HG03442 (cell line): ENCODE measurements at regions not wholly inside any gene's neighbourhood (a gene's known extent, or its start where the extent isn't known, plus 50 kb on each side); places are given as distances from the start of the nearest gene placed in this dataset.
"Not testable (repeated sequence)": the region's sequence is repeated elsewhere in the genome, so short reads cannot be mapped to it uniquely, and the experiment has no call there.

ENCODE experiments used
- ATAC-seq: cut with Tn5 transposase; IDR thresholded peaks from one replicate; pipeline ENCODE4 v1.9.1; 2021; ENCODE audit warnings: mild to moderate bottlenecking, moderate library complexity; ENCODE audit not compliant: unreplicated experiment

DNA sequence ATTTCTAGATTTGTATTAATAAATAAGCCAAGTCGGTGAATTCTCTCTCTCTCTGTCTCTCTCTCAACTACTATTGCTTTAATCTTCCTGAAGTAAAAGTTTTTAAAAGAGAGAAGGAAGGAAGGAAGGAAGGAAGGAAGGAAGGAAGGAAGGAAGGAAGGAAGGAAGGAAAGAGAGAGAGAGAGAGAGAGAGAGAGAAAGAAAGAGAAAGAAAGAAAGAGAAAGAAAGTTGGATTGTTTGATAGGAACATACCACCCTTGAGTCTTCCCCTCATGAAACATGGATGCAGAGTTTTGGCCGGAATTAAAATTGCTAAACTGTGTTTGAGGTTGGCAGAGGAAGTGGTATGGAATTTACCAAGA, 159.9 kb upstream of the NR2F2 start:
- ATAC-seq: not testable (repeated sequence)

GRCh38 chr15:96170979-96171739, 159.3 kb upstream of the NR2F2 start:
- ATAC-seq: no peak

- ATAC-seq: no peak
Measured at GRCh38 chr15:96171853-96172296, 158.6 kb upstream of the NR2F2 start.

- no peak for ATAC-seq
Measured at GRCh38 chr15:96172417-96172816, 158.1 kb upstream of the NR2F2 start.

GRCh38 chr15:96176831-96177230, 153.7 kb upstream of the NR2F2 start:
- no peak for ATAC-seq

DNA sequence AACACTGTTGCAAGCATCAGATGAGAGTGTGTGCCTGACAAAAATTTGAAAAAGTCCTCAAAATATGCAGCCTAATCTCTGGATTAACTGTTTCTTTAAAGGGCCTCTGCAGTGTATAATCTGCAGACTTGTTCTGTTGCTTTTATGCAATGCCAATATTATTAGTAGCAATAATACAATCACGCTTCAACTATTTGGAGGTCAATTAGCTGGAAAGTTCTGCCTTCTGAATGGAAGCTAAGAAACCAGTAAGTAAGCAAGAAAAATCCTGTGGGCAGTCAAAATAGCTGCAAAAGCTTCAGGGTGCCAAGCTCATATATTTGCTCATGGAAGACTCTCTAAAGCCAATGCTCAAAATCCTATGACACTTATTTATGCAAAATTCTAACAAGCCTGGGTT, 153.2 kb upstream of the NR2F2 start:
- no peak for ATAC-seq

GRCh38 chr15:96180087-96180748, 150.3 kb upstream of the NR2F2 start:
- no peak for ATAC-seq

- ATAC-seq: no peak
Measured at GRCh38 chr15:96181217-96181616, 149.3 kb upstream of the NR2F2 start.

GRCh38 chr15:96181873-96182301, 148.6 kb upstream of the NR2F2 start:
- no peak for ATAC-seq

- no peak for ATAC-seq
Measured at GRCh38 chr15:96182736-96183513, 147.6 kb upstream of the NR2F2 start.

DNA sequence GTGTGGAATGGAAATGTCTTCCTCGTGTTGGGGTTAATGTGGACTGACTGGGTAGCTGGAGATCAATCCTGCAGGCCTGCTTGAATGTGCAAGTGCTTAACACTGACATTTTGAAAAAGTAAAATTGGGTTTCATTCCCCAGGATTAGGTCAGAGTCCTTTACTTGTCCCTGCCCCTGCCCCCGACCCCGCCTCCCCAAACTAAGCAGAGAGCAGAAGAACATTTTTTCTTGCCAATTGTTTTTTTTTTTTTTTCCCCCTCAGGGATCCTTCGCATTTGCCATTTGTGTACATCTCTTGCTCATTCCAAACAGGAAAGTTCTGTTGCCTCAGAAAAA, 147.0 kb upstream of the NR2F2 start:
- no peak for ATAC-seq

- no peak for ATAC-seq
Measured at GRCh38 chr15:96183867-96184266, 146.6 kb upstream of the NR2F2 start.

- ATAC-seq: no peak
Measured at GRCh38 chr15:96184297-96184696, 146.2 kb upstream of the NR2F2 start.

DNA sequence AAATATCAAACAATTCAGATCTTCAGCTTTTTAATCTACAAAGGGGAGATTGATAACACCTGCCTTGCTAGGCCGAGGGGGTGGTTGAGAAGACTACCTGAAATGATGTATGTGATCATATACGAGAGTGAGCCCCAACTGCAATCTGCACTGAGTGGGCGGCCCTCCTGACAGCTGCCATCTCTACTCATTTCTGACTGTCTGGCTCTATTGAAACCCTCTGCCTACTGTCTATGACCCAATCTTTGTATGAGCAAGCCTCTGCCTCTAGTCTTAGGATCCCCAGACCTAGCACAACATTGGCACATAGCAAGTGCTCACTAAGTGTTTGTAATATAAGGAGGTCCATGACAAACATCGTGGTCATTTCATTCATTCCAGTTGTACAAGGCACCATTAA, 144.4 kb upstream of the NR2F2 start:
- ATAC-seq: no peak

- ATAC-seq: no peak
Measured at GRCh38 chr15:96187341-96188305, 142.9 kb upstream of the NR2F2 start.

DNA sequence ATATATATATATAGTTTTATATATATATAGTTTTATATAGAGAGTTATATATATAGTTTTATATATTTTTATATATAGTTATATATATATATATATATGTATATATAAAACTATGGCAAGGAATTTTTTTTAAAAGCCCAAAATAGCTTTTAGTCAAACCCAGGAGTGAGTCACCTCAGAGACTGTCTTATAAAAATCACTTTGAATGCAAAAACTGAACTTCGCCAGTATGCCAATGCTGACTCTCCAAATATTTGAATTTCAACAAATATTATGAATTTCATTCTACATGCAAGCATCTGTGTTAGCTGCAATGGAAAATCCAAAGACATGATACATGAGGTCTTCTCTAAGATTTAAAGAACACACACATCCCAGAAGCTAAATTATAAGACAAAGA, 132.8 kb upstream of the NR2F2 start:
- ATAC-seq: no peak

DNA sequence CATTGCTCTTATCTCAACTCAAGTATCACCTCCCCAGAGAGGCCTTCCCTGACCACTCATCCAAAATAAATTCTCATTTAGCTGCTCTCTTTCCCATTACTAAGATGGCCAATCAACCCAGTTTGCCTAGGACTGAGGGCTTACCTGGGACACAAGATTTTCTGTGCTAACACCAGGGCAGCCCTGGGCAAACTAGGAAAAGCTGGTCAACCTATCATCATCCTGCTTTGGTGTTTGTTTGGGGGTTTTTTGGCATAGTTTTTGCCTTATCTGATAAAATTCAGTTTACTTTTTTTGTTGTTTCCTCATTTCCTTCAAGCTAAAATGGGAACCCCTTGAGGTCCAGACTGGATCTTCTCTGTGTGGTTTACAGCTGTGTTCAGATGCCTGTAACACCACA, 131.4 kb upstream of the NR2F2 start:
- no peak for ATAC-seq

DNA sequence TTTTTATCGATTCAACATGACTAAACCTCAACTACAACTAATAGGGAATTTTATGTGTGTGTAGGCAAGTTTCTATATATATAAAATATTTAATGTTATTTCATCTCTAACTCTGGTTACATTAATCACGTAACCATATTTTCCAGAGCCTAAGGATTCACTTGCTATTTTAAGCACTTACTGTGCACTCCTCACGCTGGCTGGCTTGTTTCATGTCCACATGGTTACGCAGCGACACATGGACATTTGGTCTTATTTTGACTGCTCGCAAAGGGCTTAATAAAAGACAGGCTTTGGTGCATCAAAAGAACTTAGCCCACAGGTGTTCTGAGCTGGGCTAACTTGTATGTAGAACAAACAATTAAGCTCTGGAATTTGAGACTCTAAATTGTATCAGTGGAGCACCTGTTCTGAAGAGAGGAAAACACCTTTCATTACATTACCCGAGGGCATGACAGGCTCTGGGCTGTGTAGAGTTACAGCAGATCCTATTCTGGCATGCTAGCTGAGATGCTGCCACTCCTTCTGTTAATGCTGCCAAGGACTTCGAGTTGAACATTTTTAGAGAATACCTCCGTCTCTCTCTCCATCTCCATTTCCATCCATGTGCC, 130.0 kb upstream of the NR2F2 start:
- no peak for ATAC-seq

DNA sequence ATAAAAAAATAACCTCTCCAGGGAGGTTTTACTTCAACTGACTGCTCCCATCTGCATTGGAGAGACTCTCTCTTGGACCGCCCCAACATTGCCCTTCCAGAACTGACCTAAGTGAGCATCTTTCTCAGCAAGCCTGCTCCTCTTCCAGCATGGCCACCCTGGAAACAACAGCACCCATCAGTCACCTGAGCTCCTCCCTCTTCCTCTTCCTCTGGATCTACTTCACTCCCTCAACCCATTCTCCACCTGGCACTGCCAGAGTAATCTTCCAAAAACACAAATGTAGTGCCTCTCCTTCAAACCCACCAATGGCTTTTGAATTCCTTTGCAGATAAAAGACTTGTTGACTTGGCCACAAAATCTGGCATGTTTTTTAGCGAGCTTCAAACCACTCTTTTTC, 128.8 kb upstream of the NR2F2 start:
- ATAC-seq: no peak

GRCh38 chr15:96205588-96205987, 124.9 kb upstream of the NR2F2 start:
- not testable (repeated sequence) for ATAC-seq
